ENCODE measurements at regions not wholly inside any gene's neighbourhood (a gene's known extent, or its start where the extent isn't known, plus 50 kb on each side); places are given as distances from the start of the nearest gene placed in this dataset.

DNA sequence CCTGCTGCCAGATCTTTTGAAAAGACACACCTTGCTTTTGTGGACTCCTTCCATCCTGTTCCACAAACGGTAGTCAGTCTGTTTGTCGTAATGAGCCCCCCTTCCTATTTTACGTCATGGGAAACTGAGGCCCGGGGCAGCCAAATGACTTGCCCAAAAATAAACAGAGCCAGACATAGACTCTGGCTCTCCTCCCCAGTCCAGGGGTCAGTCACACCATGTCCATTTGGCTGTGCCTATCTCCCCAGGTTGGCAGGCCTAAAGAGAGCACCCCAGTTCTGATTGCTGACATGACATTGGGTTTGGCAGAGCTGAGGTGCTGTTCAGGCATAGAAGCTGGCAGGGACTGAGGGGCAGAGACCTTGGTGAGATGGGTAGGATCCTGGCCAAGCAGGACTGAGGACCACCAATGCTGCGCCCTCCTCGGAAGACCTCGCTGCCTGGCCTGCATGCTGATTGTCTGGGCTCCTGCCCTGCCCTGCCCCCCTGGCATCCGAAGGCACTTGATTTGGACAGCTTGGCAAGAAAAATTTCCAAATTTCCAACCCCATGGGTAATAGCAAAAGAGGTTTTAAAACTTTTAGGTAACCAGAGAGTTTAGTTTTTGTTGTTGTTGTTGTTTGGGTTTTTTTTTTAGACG is 335.4 kb downstream of the DYSF start:
- TF ChIP-seq, protein P1, sequence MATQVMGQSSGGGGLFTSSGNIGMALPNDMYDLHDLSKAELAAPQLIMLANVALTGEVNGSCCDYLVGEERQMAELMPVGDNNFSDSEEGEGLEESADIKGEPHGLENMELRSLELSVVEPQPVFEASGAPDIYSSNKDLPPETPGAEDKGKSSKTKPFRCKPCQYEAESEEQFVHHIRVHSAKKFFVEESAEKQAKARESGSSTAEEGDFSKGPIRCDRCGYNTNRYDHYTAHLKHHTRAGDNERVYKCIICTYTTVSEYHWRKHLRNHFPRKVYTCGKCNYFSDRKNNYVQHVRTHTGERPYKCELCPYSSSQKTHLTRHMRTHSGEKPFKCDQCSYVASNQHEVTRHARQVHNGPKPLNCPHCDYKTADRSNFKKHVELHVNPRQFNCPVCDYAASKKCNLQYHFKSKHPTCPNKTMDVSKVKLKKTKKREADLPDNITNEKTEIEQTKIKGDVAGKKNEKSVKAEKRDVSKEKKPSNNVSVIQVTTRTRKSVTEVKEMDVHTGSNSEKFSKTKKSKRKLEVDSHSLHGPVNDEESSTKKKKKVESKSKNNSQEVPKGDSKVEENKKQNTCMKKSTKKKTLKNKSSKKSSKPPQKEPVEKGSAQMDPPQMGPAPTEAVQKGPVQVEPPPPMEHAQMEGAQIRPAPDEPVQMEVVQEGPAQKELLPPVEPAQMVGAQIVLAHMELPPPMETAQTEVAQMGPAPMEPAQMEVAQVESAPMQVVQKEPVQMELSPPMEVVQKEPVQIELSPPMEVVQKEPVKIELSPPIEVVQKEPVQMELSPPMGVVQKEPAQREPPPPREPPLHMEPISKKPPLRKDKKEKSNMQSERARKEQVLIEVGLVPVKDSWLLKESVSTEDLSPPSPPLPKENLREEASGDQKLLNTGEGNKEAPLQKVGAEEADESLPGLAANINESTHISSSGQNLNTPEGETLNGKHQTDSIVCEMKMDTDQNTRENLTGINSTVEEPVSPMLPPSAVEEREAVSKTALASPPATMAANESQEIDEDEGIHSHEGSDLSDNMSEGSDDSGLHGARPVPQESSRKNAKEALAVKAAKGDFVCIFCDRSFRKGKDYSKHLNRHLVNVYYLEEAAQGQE (IDR thresholded peaks at IDR 0.05; ENCODE audit: insufficient read depth in 1 of 2, low read depth in 2 of 2, low read length in 2 of 2) = no peak
- TF ChIP-seq SIN3A (IDR thresholded peaks at IDR 0.05; ENCODE audit: borderline replicate concordance, insufficient read depth, low read length) = no peak
- TF ChIP-seq POLR2AphosphoS5 (IDR thresholded peaks at IDR 0.05; ENCODE audit: low read depth, low read length) = no peak
- no peak for TF ChIP-seq TAF1 (IDR thresholded peaks at IDR 0.05; ENCODE audit: borderline replicate concordance, insufficient read depth, low read length)
